ENCODE measurements at regions not wholly inside any gene's neighbourhood (a gene's known extent, or its start where the extent isn't known, plus 50 kb on each side); places are given as distances from the start of the nearest gene placed in this dataset.

DNA sequence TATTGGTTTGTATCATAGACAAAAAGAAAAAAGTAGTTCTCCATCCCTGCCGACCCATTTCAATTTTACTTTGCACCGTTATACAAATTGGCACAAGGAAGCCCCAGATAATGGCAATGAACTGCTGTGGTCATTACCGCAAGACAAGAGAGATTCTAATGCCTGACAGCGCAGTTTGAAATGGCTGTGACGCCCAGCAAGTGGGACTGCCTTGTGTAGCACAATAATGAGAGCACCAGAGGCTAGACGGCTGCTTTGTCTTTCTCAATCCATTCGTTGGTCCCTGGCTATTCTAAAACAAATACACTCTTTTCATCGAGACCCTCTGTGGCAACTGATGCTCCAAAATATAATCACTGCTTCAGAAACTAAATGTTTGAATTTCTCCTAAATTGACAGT lies 192.4 kb upstream of the NEIL3 start:
- DNase-seq, result no peak

DNA sequence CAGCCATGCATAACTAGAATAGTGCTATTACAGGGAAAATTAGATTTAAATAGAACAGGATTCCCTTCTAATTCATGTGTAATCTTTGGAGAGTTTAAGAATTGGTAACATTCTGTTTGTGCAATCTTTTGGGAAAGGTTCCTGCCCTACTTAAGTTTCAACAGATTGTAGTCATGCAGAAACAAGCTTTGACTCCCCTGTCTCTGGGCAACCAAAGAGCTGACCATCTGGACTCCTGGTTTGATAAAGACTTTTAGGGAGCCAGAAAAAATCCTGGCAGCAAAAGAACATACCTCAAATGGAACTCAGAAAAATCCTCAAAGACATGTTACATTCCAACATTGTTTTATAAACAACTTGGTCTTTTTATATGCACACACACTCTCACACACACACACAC lies 191.1 kb upstream of the NEIL3 start:
- DNase-seq, result no peak

DNA sequence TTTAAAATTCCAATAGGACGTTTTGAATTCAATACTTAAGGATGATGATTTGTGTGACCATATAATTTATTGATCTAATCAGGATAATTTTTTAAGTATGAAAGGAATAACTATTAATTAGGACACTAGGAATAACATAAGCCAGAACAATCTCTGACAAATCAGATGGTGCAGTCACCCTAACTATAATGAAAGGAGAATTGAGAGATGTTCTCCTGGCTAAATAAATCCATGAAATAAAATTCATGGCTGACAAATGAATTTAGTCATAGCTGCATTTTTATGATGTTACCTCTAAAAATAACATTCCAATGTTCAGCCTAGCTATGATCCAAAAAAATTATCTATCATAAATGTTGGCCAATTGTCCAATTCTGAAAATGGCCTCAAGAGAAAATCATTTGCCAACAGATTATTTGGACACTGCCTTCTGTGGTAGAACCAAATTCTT lies 190.6 kb upstream of the NEIL3 start:
- no peak for DNase-seq

DNA sequence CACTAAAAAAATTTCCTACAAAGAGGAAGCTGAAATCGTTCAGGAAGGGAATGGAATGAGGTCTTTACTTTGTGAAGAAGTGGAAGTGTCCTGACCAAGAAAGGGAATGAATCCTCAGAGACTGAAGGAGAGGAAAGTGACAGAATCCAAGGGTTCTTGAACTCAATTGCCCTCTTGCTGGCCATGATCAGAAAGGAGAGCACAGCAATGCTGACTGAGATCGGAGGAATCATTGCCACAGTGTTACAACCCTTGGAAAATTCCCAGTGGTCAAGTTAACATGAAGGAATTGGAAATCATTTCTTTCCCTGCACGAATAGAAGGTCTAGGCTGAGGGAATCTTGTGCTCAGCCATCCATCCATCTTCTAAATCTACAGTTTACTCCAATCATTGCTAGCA lies 190.0 kb upstream of the NEIL3 start:
- no peak for DNase-seq

DNA sequence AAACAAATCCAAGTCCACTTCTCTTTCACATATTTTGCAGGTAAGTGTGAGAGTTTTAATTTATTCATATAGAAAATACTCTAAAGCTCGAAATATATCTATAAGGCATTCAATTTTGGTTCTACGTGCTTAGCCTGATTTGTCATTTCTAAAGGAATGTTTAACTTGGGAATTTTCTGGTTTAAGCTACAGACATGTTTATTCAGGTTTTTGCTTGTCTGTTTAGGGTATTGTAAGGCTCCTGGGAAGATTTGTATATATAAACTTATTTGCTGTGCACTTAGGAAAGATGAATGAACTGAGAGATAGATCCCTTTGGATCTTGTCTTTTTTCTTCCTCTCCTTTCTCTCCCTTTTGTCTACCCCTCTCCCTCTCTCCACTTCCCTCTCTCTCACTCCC lies 185.9 kb upstream of the NEIL3 start:
- DNase-seq, result no peak

DNA sequence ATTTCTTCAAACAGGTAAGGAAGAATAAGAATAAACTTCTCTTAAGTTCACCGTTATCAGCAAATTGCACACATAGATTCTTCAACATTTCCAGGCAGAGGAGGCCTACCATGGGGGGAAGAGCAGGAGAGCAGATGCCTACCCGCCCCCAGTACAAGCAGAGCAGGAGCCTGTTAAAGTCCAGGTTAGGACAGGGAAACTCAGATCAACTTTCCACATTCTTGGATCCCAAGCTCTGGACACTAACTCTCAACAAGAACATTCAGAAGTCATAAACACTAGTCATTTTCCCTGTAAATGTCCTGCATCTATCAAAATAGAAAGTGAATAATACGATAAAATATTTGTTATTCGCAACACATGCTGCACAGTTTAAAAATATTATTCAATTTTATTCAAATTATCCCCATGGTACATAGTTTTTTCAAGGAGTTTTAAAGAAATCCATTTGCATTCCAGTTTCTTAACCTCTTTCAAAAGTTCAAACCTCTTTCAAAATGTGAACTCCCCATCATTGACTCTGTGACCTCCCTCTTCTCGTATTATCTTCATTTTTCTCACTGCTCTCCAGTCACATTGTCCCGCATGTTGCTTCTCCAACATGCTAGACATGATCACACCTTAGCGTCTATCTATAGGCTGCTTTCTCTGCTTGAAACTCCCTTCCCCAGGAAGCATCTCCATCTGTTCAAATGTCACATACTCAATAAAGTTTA lies 185.2 kb upstream of the NEIL3 start:
- DNase-seq, result no peak

DNA sequence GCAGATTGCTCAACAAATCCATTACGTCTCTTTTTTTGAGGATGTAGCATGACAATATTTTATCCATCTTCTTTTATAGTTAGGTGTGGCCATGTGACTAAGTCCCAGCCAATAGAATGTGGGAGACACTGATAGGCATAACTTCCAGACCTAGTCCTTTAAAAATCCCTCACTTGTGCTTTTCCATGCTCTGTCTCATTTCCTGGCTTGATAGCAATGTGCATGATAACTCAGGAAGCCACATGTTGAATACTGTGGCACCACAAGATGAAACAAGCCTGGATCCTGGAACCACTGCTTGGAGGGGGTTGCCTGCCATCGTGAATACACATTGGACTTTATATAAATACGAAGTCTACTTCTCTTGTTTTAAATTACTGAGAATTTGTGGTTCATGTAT lies 184.0 kb upstream of the NEIL3 start:
- no peak for DNase-seq

DNA sequence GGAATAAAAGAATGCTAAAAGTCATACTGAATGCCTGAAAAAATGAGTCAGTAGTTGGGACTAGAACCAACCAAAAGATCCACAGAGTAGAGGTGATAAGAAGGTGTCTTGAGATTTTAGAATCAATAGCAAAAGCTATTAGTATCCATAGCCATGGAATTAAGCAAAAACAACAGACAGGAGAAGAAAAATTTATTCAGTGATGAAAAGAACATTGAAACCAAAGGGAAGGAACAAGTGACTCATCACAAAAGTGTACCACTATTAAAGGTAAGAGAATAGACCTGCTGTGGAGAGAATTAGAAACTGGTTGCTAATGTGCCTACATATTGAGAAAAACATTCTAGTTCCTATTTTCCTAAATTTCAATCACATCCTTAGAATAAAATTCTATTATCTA lies 182.0 kb upstream of the NEIL3 start:
- no peak for DNase-seq

DNA sequence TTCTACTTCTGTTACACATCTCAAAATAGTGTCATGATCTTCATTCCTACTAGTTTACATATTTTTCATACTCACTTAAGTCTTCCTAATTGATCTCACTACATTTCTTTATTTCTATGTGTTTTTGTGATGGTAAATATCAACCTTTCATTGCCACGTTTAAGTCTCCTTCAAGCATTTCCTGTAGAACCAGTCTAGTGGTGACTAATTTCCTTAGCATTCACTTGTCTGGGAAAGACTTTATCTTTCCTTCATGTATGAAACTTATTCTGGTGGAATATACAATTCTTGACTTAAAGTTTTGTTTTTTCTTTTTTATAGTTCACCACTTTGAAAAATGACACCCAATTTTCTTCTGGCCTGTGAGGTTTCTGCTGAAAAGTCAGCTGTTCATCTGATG lies 181.4 kb upstream of the NEIL3 start:
- no peak for DNase-seq

DNA sequence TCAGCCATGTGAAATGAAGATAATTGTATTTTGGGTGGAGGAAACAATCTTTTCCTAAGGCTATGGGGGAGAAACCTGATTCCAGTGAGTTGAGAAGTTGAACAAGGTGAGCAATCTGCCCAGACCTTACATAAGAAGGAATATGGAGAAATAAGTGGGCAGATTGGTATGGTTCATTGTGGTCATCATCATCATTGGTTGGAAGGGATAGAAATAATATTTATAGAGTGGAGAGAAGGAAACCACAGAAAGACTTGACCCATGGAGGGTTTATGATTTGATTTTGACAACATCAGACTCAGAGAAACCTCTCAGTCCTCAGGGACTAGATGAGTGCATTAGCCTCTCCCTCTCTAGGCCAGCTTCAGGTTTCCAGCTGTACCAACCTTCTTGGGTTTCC lies 177.9 kb upstream of the NEIL3 start:
- no peak for DNase-seq

DNA sequence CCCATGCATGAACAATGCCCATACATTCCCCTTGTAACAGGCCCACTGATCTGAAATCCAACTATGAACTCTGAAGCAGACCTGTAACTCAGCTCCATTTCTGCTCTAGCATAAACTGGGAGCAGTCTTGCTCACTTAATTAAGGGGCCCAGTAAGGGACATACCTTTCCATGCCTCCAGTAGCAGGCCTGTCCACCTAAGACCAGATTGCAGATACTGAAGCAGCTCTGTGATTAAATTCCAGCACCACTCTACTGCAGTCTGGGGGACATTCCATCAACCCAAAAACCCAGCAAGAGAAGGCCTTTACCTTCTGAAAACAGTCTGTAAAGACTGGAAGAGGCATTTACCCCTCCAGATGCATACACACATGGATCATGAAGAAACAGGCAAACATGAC lies 162.0 kb upstream of the NEIL3 start:
- no peak for DNase-seq

DNA sequence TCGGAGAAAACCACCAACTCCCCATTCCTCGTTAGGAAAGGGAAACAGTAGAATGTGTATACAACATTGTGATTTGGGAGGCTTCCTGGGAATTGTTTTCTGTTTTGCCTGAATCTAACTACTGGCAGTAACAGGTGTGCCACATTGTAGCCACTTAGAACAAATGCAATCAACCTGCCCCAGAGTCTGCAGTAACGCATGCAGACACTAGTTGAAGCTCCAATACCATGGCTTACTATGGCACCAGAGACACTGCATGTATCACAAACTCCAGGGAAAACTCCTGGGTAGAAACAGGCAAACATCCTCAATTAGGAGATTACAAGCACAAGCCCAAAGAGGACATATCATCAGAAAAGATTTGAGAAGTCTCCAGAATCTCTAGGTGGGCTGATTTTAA lies 154.2 kb upstream of the NEIL3 start:
- DNase-seq, result no peak

DNA sequence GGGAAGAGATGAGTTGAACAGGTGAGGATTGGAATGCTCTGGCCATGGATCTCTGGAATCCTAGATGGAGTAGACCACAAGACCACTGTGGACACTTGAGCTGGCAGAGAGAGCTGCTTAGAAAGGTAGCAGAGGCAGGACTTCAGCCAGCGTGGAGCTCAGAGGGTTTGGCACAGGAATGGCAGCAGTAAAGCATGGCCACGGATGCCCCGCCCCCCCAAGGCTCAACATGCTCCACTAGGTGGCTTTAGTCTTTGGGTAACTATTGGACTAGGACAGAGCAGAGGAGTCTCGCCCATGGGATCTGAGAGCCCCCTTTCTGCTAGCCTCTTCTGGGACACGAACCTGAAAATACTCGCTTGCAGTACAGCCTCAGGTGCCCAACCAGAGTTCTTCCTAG lies 150.1 kb upstream of the NEIL3 start:
- DNase-seq, result no peak

DNA sequence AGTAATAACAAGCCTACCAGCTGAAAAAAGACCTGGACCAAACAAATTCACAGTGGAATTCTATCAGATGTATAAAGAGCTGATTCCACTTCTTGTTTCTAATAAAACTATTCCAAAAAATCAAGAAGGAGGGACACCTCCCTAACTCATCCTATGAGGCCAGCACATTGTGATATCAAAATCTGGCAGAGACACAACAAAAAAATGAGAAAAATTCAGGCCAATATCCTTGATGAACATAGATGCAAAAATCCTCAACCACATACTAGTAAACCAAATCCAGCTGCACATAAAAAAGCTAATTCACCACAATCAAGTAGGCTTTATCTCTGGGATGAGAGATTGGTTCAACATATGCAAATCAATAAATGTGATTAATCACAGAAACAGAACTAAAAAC lies 147.9 kb upstream of the NEIL3 start:
- no peak for DNase-seq

DNA sequence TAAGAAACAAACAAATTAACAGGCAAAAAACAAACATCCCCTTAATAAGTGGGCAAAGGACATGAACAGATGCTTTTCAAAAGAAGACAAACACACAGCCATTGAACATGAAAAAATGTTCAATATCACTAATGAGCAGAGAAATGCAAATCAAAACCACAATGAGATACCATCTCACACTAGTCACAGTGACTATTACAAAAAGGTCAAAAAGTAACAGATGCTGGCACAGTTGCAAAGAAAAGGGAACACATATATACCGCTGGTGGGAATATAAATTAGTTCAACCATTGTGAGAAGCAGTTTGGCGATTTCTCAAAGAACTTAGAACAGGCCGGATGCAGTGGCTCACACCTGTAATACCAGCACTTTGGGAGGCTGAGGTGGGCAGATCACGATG lies 146.1 kb upstream of the NEIL3 start:
- DNase-seq, result no peak

DNA sequence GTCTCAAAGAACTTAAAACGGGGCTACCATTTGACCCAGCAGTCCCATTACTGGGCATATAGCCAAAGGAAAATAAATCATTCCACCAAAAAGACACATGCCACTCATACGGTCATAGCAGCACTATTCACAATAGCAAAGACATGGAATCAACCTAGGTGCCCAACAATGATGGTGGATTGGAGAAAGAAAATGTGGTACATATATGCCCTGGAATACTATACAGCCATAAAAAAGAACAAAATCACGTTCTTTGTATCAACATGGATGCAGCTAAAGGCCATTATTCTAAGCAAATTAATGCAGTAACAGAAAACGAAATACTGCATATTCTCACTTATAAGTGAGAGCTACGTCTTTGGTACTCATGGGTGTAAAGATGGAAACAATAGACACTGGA lies 138.1 kb upstream of the NEIL3 start:
- DNase-seq, result no peak

DNA sequence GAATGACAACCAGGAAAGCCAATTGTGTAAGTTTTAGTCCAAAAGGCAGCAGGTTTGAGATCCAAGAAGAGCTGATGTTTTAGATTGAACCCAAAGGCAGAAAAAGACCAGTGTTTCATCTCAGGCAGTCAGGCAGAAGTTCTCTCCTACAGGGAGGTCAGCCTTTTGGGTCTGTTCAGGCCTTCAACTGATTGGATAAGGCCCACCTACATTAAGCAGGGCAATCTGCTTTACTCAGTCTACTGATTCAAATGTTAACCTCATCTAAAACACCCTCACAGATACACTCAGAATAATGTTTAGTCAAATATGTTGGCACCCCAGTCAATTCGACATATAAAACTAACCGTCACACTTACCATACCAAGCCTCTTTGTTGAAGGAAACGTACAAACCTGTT lies 134.2 kb upstream of the NEIL3 start:
- DNase-seq, result no peak

DNA sequence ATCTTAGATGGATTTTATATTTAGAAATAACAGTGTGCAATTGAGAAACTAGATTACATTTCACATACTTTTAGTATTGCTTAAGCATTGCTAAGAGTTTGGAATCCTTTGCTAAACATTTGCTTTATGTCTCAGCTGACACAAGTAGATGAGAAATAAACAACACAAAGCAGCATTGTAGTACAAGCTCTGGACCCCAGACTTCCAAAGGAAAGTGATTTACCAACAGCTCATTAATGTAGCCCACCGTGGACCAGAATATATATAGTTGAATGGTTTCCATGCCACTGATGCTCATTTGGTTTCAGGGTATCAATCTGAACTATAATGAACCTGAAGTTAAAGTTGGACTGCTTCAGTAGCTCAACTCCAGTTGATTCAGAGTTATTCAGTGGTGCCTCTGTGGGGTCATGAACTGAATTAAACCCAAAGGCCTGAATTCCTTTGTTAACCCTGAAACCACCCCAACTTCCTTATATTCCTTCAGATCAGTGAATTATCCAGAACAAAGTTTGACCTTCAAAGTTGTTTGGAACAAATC lies 132.1 kb upstream of the NEIL3 start:
- no peak for DNase-seq

DNA sequence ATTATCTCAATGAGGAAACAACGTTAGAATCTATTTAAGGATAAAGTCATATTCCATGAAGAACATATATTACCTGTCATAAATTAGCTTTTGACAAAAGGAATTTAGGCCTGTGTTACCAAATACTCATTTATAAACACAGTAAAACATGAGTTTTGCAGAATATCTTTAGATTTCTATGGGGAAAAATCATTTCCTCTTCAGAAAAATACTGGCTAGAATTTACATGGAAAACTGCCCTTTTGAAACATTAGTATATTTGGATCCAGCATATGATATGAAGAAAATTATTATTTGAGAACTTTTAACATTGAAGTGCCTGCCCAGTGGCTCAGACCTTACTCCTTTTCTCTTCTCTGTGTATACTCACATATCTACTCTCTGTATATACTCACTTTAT lies 131.4 kb upstream of the NEIL3 start:
- DNase-seq, result no peak

DNA sequence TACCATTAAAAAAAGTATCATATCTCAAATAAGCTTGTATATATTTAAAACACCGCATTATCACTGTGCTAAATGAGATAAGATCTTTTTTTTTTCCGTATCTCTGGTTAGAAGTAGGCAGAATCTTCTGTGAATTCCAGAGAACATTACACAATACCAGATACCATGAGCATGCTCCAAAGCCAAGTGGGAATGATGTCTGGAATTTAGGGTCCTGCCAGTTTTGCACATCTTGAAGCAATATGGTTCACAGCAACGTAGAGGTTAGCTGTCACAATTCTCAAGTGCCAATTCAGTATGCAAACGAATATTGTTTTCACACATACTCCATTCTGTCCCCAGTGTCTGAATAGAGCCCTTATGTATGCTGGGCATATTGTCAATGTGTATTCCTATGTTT lies 127.5 kb upstream of the NEIL3 start:
- no peak for DNase-seq

DNA sequence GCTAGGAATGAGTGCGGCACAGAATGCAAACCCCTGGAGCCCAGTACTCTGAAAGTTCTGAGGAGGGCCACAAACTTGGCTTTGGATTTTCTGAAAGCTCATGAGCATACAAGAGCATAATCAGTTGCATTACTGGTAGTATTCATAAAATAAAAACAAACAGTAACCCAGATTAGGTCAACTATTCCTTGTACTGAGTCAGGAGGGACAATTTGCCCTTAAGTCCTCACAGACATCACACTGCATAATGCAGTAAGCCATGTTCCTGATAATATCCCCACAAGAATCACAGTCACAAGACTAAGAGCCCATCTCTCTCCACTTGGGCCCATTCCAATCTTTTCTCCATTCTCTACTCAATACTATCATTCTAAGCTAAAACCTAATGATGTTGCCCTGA lies 126.9 kb upstream of the NEIL3 start:
- DNase-seq, result no peak

DNA sequence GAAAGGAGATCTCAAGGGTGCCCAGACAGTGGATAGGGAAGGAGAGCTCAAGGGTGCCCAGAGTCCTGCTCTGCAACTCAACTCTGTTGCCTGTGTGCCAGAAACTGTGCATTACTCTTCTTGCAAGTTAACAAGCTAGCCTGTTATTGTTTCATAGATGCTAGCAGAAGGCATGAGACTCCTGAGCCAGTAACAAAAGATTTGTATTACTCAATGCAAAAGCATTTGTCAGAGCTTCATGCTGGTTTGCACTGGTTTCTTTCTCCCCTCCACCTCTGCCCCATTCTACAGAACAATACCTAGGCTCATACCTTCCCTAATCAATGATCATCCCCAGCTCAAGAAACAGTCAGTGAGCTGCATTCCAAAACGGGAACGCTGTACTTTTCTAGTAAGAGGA lies 124.5 kb upstream of the NEIL3 start:
- no peak for DNase-seq

DNA sequence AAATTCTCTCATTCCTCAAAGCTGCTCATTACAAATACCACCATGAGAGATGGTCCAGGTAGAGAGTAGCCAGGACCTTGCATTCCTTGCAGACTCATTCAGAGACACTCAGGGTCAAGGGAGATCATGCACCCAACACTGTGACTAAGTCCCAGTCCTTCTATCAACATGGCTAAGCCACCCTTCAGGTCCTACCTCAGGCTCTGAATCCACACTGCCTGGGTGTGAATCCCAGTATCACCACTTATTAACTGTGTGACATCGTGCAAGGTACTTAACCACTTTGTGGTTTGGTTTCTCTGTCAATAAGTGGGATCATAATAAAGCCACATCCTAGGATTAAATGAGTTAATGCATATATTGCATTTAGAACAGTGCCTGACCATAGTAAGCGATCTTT lies 124.1 kb upstream of the NEIL3 start:
- no peak for DNase-seq

DNA sequence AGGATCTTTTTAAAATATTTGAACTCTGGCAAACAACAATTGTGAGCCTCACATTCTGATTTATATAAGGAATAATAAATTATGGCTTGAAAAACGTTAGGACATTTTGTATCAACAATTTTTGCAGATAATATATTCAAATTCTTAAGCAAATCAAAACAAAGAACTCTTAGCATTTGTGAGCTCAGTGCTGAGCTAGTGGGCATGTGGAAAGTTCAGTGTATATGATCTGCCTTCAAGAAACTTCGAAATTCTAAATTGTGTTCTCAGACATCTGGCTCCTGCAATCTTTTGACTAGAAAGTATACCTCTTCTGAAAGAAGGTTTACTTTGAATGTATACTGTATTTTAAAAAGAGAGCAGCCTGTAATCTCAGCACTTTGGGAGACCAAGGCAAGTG lies 122.3 kb upstream of the NEIL3 start:
- no peak for DNase-seq

DNA sequence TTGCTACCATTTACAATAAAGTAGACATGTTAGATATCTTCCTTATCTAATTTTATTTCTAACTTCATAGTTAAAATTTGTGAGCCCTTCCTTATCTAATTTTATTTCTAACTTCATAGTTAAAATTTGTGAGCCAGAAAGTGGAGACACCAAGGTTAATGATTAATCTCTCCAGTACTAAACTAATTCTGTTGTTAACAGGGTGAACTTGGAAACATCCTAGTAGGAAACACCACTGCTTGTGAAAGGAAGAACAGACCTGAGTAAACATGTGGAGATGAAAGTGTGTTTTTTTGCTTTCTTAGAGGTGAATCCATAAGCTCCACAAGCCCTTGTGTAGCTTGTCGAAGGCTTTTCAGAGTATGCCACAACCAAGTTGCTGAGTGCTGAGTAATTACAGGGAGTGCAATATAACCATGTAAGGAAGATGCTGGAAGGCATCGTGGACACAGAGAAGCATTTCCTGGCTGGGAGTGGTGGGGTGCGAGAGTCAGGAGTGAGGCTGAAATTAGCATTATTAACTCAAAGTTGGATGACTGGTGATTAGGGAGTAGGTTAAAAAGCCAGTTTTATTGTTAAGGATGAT lies 118.6 kb upstream of the NEIL3 start:
- DNase-seq, result no peak
